H9 (cell line): ENCODE measurements at regions not wholly inside any gene's neighbourhood (a gene's known extent, or its start where the extent isn't known, plus 50 kb on each side); places are given as distances from the start of the nearest gene placed in this dataset.
A peak's percentile ranks its signal among the peaks of the same experiment; 100 is the strongest.

Source experiments
- DNase-seq: peaks from one replicate; pipeline ENCODE4 v3.0.0-alpha.2; 2017
- H2AFZ ChIP-seq: one replicate; pipeline ENCODE4 v1.6.1; 2013; ENCODE audit warnings: mild to moderate bottlenecking, low read length, control low read depth, moderate library complexity
- H2AK5ac ChIP-seq: 2 replicates; pipeline ENCODE4 v1.6.1; 2013; ENCODE audit warnings: low read length, control low read depth, mixed read lengths; ENCODE audit not compliant: insufficient read length
- H2BK120ac ChIP-seq: one replicate; pipeline ENCODE4 v1.6.1; 2013; ENCODE audit warnings: low read depth, mild to moderate bottlenecking, low read length, control low read depth, inconsistent platforms; ENCODE audit not compliant: poor library complexity, severe bottlenecking
- H2BK12ac ChIP-seq: 2 replicates; pipeline ENCODE4 v1.6.1; 2013; ENCODE audit warnings: low read length, control low read depth, mixed read lengths, low read depth; ENCODE audit not compliant: insufficient read length
- H2BK15ac ChIP-seq: 2 replicates; pipeline ENCODE4 v1.6.1; 2013; ENCODE audit warnings: low read depth, low read length, control low read depth
- H2BK20ac ChIP-seq: one replicate; pipeline ENCODE4 v1.6.1; 2013; ENCODE audit warnings: low read depth, mild to moderate bottlenecking, low read length, control low read depth, inconsistent platforms; ENCODE audit not compliant: poor library complexity, severe bottlenecking
- H2BK5ac ChIP-seq: 2 replicates; pipeline ENCODE4 v1.6.1; 2013; ENCODE audit warnings: low read length, control low read depth, mixed read lengths; ENCODE audit not compliant: insufficient read length
- H3K14ac ChIP-seq: 2 replicates; pipeline ENCODE4 v1.6.1; 2013; ENCODE audit warnings: low read length, control low read depth; ENCODE audit not compliant: insufficient read depth
- H3K18ac ChIP-seq: 2 replicates; pipeline ENCODE4 v1.6.1; 2013; ENCODE audit warnings: low read depth, mild to moderate bottlenecking, mixed read lengths, low read length, control low read depth; ENCODE audit not compliant: insufficient read length
- H3K23ac ChIP-seq: 2 replicates; pipeline ENCODE4 v1.6.1; 2013; ENCODE audit warnings: low read length, control low read depth, mixed read lengths, low read depth; ENCODE audit not compliant: insufficient read length
- H3K23me2 ChIP-seq: 2 replicates; pipeline ENCODE4 v1.6.1; 2013; ENCODE audit warnings: low read depth, mild to moderate bottlenecking, mixed read lengths, low read length, control low read depth; ENCODE audit not compliant: insufficient read length, poor library complexity, severe bottlenecking
- H3K27ac ChIP-seq: 2 replicates; pipeline ENCODE4 v1.5.1; 2013; ENCODE audit warnings: low read length, control low read depth, mixed read lengths, low read depth; ENCODE audit not compliant: insufficient read length
- H3K27me3 ChIP-seq: 2 replicates; pipeline ENCODE4 v1.6.1; 2013; ENCODE audit warnings: low read length, control low read depth, inconsistent platforms; ENCODE audit not compliant: insufficient read depth
- H3K4ac ChIP-seq: 2 replicates; pipeline ENCODE4 v1.6.1; 2013; ENCODE audit warnings: low read depth, mild to moderate bottlenecking, control low read depth, inconsistent platforms, low read length, moderate library complexity
- H3K4me1 ChIP-seq: 2 replicates; pipeline ENCODE4 v1.6.1; 2013; ENCODE audit warnings: low read length, control low read depth, inconsistent platforms; ENCODE audit not compliant: insufficient read depth
- H3K4me2 ChIP-seq: 2 replicates; pipeline ENCODE4 v1.6.1; 2013; ENCODE audit warnings: low read length, control low read depth, mixed read lengths; ENCODE audit not compliant: insufficient read length, insufficient read depth
- H3K56ac ChIP-seq: 2 replicates; pipeline ENCODE4 v1.6.1; 2013; ENCODE audit warnings: low read depth, mild to moderate bottlenecking, mixed read lengths, low read length, control low read depth; ENCODE audit not compliant: insufficient read length
- H3K79me1 ChIP-seq: 2 replicates; pipeline ENCODE4 v1.6.1; 2013; ENCODE audit warnings: low read depth, mild to moderate bottlenecking, moderate library complexity, low read length, control low read depth, inconsistent platforms; ENCODE audit not compliant: insufficient read depth, poor library complexity, severe bottlenecking
- H3K79me2 ChIP-seq: 2 replicates; pipeline ENCODE4 v1.6.1; 2013; ENCODE audit warnings: low read length, control low read depth, inconsistent platforms; ENCODE audit not compliant: insufficient read depth
- H3K9ac ChIP-seq: 2 replicates; pipeline ENCODE4 v1.6.1; 2013; ENCODE audit warnings: low read length, control low read depth, mixed read lengths; ENCODE audit not compliant: insufficient read length; ENCODE audit errors: extremely low read depth
- H3K9me3 ChIP-seq: one replicate; pipeline ENCODE4 v1.6.1; 2013; ENCODE audit warnings: low read depth, low read length, inconsistent platforms; ENCODE audit not compliant: control insufficient read depth
- H3T11ph ChIP-seq: one replicate; pipeline ENCODE4 v1.6.1; 2013; ENCODE audit warnings: mild to moderate bottlenecking, low read length, control low read depth, inconsistent platforms
- H4K20me1 ChIP-seq: one replicate; pipeline ENCODE4 v1.6.1; 2013; ENCODE audit not compliant: control insufficient read depth, insufficient read length, insufficient read depth
- H4K5ac ChIP-seq: 2 replicates; pipeline ENCODE4 v1.6.1; 2013; ENCODE audit warnings: low read depth, mild to moderate bottlenecking, mixed read lengths, low read length, control low read depth; ENCODE audit not compliant: insufficient read length
- H4K8ac ChIP-seq: replicated peaks from 2 replicates; pipeline ENCODE4 v1.6.1; 2013; ENCODE audit warnings: low read length, control low read depth, mixed read lengths, low read depth; ENCODE audit not compliant: insufficient read length
- H4K91ac ChIP-seq: 2 replicates; pipeline ENCODE4 v1.6.1; 2013; ENCODE audit warnings: low read depth, mild to moderate bottlenecking, moderate library complexity, mixed read lengths, low read length, control low read depth; ENCODE audit not compliant: insufficient read length
- H3K27ac Mint-ChIP-seq, 3 experiments: 2 replicates in 2 of 3; 3 replicates in 1 of 3; pipeline ENCODE4 v1.8.0; 2020 to 2021; ENCODE audit warnings: mixed read lengths in 3 of 3, mild to moderate bottlenecking in 1 of 3, moderate library complexity in 1 of 3
- H3K27me3 Mint-ChIP-seq: 2 replicates; pipeline ENCODE4 v1.8.0; 2021; ENCODE audit warnings: low read depth, mild to moderate bottlenecking, moderate library complexity, mixed read lengths
- H3K36me3 Mint-ChIP-seq, 3 experiments: 2 replicates in 2 of 3; 3 replicates in 1 of 3; pipeline ENCODE4 v1.8.0; 2020 to 2021; ENCODE audit warnings: low read depth in 3 of 3, mixed read lengths in 3 of 3; ENCODE audit not compliant: insufficient read depth in 1 of 3
- H3K4me1 Mint-ChIP-seq, 2 experiments: 2 replicates each; pipeline ENCODE4 v1.8.0; 2020; ENCODE audit warnings: mixed read lengths in 2 of 2
- H3K4me3 Mint-ChIP-seq, 2 experiments: 2 replicates in 1 of 2; 3 replicates in 1 of 2; pipeline ENCODE4 v1.8.0; 2020 to 2021; ENCODE audit warnings: mild to moderate bottlenecking in 2 of 2, mixed read lengths in 2 of 2, moderate library complexity in 1 of 2
- H3K9me3 Mint-ChIP-seq, 2 experiments: 2 replicates in 1 of 2; 3 replicates in 1 of 2; pipeline ENCODE4 v1.8.0; 2020; ENCODE audit warnings: mild to moderate bottlenecking in 2 of 2, mixed read lengths in 2 of 2, moderate library complexity in 1 of 2
- CTCF ChIP-seq: fragments of 200-600 bp; sonication (generic); conservative IDR thresholded peaks from 3 replicates; pipeline ENCODE4 v1.8.0; 2021; ENCODE audit warnings: antibody characterized with exemption, mild to moderate bottlenecking
- WGBS: extraction: QIAGEN DNeasy Blood & Tissue Kit; methylation state at CpG from one replicate; pipeline ENCODE4 v1.1.7; 2013; ENCODE audit warnings: missing lambda C conversion rate, low lambda C conversion rate, mixed read lengths; ENCODE audit not compliant: insufficient read length; ENCODE audit errors: extremely low coverage; 5-methylcytosine and 5-hydroxymethylcytosine counted together

GRCh38 chrX:9352694-9353411 is 112.0 kb upstream of the TBL1X start:
- Histone ChIP-seq H3K18ac (peak overlapping the region; percentile 13), H2BK5ac (no peak overlapping the region), H3K9ac (no peak overlapping the region), H3K4ac (no peak overlapping the region), H3K79me2 (no peaks in the 10 kb centered on the region), H3K56ac (no peak overlapping the region), H3K27ac (no peak overlapping the region), H2BK12ac (no peak overlapping the region), H3T11ph (no peak overlapping the region), H3K9me3 (no peaks in the 10 kb centered on the region), H4K91ac (no peak overlapping the region), H2AK5ac (no peak overlapping the region), H3K23me2 (no peaks in the 10 kb centered on the region), H2BK120ac (no peak overlapping the region), H3K14ac (no peak overlapping the region), H3K27me3 (no peaks in the 10 kb centered on the region), H2BK20ac (no peak overlapping the region), H4K5ac (no peak overlapping the region), H2BK15ac (no peak overlapping the region), H3K4me1 (no peaks in the 10 kb centered on the region; the same call in 1 of the 2 replicates), H3K79me1 (no peaks in the 10 kb centered on the region), H4K8ac (no peak overlapping the region), H3K23ac (no peak overlapping the region), H2AFZ (no peak overlapping the region), H3K4me2 (no peak overlapping the region), H4K20me1 (no peaks in the 10 kb centered on the region)
- TF ChIP-seq CTCF, result no peak
- DNase-seq, result no peak
- Mint-ChIP-seq H3K36me3 (peaks cover 0 to 3% (median 0%) of the 10 kb centered on the region in 3 experiments; a peak in 3 of 7 replicates), H3K27me3 (peaks cover 5% of the 10 kb centered on the region), H3K9me3 (peaks cover 0 to 53% of the 10 kb centered on the region in 2 experiments; a peak in 3 of 5 replicates), H3K4me1 (peaks cover 20% of the 10 kb centered on the region in 2 experiments), H3K4me3 (no peak overlapping the region), H3K27ac (no peak overlapping the region)
- WGBS, result no CpG with 5 or more reads among the region's 15 CpGs
